K562 (cell line): ENCODE measurements at regions not wholly inside any gene's neighbourhood (a gene's known extent, or its start where the extent isn't known, plus 50 kb on each side); places are given as distances from the start of the nearest gene placed in this dataset.

Experiments
- ATF1 ChIP-seq, 2 experiments: fragments of 450-650 bp in 1 of 2; IDR thresholded peaks; 2 replicates each; pipeline ENCODE4 v1.6.1; 2016; ENCODE audit warnings: missing compliant biosample characterization in 1 of 2, missing genetic modification characterization in 1 of 2
- CBX2 ChIP-seq: fragments of 200-600 bp; sonication (generic); IDR thresholded peaks from one replicate; pipeline ENCODE4 v1.6.1; 2012; ENCODE audit warnings: mild to moderate bottlenecking, low read length, inconsistent platforms; ENCODE audit not compliant: insufficient read depth, poor library complexity, severe bottlenecking
- MCM2 ChIP-seq: fragments of 450-650 bp; IDR thresholded peaks from 2 replicates; pipeline ENCODE4 v1.6.1; 2017; ENCODE audit warnings: low read depth, mild to moderate bottlenecking
- MIER1 ChIP-seq: fragments of 450-650 bp; IDR thresholded peaks from 2 replicates; pipeline ENCODE4 v1.6.1; 2016; ENCODE audit warnings: antibody characterized with exemption, mild to moderate bottlenecking, low read depth
- NFATC3 ChIP-seq: fragments of 450-650 bp; IDR thresholded peaks from 2 replicates; pipeline ENCODE4 v1.6.1; 2017; ENCODE audit warnings: mild to moderate bottlenecking
- TEAD2 ChIP-seq: fragments of 450-650 bp; IDR thresholded peaks from 2 replicates; pipeline ENCODE4 v1.6.1; 2016; ENCODE audit warnings: missing genetic modification characterization, control low read depth, missing compliant biosample characterization
- TF ChIP-seq, protein P1 (sequence below), 3 experiments: IDR thresholded peaks in 2 of 3; conservative IDR thresholded peaks in 1 of 3; 2 replicates each; pipeline ENCODE4 v1.5.1; 2011 to 2012; ENCODE audit warnings: low read length in 3 of 3, mild to moderate bottlenecking in 3 of 3, control low read depth in 2 of 3, improper control_type of control experiment in 1 of 3, inconsistent platforms in 1 of 3, low read depth in 1 of 3, mixed read lengths in 1 of 3, moderate library complexity in 1 of 3; ENCODE audit not compliant: insufficient read depth in 2 of 3
- TF ChIP-seq, protein P2 (sequence below), 2 experiments: fragments of 450-650 bp; formaldehyde crosslinking in 1 of 2; IDR thresholded peaks; 2 replicates each; pipeline versions ENCODE4 v1.4.0 to v1.6.1; 2014 to 2020; ENCODE audit warnings: mild to moderate bottlenecking in 2 of 2, borderline replicate concordance in 1 of 2, low read depth in 1 of 2
- TF ChIP-seq, protein P3 (sequence below), 2 experiments: fragments of 450-650 bp; IDR thresholded peaks; 2 replicates each; pipeline ENCODE4 v1.6.1; 2016
- TF ChIP-seq, protein P4 (sequence below): fragments of 250-450 bp; sonication (Bioruptor Pico); IDR thresholded peaks from 2 replicates; pipeline ENCODE4 v1.6.1; 2021; ENCODE audit warnings: mild to moderate bottlenecking
- TF ChIP-seq, protein P5 (sequence below): IDR thresholded peaks from 3 replicates; pipeline ENCODE4 v1.6.1; 2011; ENCODE audit warnings: borderline replicate concordance, mild to moderate bottlenecking, moderate library complexity; ENCODE audit not compliant: insufficient read length; ENCODE audit errors: extremely low read depth
- TF ChIP-seq, protein P6 (sequence below): conservative IDR thresholded peaks from 2 replicates; pipeline ENCODE4 v1.6.1; 2011; ENCODE audit warnings: low read depth, mild to moderate bottlenecking, low read length; ENCODE audit not compliant: control insufficient read depth

DNA sequence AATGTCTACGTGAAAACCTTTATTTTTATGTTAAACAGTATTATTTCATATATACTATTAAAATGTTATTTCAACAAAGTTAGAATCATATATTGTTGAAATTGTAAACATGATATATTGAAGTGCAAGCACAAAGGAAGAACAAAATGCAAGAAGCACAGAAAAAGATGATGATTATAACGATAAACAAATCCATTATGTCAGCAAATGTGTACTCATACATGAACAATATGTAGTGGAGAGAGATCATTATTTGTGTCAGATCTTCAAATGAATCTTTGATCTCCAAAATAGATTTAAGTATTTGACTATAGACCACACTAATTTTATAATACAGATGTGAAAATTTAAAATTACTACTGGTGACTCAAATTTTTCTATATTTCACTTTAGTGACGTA lies 1104.4 kb upstream of the CRIM1 start:
- TF ChIP-seq, protein P1, sequence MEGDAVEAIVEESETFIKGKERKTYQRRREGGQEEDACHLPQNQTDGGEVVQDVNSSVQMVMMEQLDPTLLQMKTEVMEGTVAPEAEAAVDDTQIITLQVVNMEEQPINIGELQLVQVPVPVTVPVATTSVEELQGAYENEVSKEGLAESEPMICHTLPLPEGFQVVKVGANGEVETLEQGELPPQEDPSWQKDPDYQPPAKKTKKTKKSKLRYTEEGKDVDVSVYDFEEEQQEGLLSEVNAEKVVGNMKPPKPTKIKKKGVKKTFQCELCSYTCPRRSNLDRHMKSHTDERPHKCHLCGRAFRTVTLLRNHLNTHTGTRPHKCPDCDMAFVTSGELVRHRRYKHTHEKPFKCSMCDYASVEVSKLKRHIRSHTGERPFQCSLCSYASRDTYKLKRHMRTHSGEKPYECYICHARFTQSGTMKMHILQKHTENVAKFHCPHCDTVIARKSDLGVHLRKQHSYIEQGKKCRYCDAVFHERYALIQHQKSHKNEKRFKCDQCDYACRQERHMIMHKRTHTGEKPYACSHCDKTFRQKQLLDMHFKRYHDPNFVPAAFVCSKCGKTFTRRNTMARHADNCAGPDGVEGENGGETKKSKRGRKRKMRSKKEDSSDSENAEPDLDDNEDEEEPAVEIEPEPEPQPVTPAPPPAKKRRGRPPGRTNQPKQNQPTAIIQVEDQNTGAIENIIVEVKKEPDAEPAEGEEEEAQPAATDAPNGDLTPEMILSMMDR (IDR thresholded peaks at IDR 0.05 in 2 of 3, conservative IDR thresholded peaks at IDR 0.05 in 1 of 3; ENCODE audit: insufficient read depth in 2 of 3, low read depth in 1 of 3, low read length in 3 of 3): no peak
- TF ChIP-seq, protein P2, sequence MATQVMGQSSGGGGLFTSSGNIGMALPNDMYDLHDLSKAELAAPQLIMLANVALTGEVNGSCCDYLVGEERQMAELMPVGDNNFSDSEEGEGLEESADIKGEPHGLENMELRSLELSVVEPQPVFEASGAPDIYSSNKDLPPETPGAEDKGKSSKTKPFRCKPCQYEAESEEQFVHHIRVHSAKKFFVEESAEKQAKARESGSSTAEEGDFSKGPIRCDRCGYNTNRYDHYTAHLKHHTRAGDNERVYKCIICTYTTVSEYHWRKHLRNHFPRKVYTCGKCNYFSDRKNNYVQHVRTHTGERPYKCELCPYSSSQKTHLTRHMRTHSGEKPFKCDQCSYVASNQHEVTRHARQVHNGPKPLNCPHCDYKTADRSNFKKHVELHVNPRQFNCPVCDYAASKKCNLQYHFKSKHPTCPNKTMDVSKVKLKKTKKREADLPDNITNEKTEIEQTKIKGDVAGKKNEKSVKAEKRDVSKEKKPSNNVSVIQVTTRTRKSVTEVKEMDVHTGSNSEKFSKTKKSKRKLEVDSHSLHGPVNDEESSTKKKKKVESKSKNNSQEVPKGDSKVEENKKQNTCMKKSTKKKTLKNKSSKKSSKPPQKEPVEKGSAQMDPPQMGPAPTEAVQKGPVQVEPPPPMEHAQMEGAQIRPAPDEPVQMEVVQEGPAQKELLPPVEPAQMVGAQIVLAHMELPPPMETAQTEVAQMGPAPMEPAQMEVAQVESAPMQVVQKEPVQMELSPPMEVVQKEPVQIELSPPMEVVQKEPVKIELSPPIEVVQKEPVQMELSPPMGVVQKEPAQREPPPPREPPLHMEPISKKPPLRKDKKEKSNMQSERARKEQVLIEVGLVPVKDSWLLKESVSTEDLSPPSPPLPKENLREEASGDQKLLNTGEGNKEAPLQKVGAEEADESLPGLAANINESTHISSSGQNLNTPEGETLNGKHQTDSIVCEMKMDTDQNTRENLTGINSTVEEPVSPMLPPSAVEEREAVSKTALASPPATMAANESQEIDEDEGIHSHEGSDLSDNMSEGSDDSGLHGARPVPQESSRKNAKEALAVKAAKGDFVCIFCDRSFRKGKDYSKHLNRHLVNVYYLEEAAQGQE (IDR thresholded peaks at IDR 0.05; ENCODE audit: borderline replicate concordance): no peak
- TF ChIP-seq, protein P2 (CRISPR knock-in tag; IDR thresholded peaks at IDR 0.05; ENCODE audit: low read depth): no peak
- TF ChIP-seq, protein P3, sequence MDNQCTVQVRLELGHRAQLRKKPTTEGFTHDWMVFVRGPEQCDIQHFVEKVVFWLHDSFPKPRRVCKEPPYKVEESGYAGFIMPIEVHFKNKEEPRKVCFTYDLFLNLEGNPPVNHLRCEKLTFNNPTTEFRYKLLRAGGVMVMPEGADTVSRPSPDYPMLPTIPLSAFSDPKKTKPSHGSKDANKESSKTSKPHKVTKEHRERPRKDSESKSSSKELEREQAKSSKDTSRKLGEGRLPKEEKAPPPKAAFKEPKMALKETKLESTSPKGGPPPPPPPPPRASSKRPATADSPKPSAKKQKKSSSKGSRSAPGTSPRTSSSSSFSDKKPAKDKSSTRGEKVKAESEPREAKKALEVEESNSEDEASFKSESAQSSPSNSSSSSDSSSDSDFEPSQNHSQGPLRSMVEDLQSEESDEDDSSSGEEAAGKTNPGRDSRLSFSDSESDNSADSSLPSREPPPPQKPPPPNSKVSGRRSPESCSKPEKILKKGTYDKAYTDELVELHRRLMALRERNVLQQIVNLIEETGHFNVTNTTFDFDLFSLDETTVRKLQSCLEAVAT (IDR thresholded peaks at IDR 0.05): no peak
- TF ChIP-seq, protein P4, sequence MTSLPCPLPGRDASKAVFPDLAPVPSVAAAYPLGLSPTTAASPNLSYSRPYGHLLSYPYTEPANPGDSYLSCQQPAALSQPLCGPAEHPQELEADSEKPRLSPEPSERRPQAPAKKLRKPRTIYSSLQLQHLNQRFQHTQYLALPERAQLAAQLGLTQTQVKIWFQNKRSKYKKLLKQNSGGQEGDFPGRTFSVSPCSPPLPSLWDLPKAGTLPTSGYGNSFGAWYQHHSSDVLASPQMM (CRISPR knock-in tag): no peak
- TF ChIP-seq TEAD2 (tag): no peak
- TF ChIP-seq NFATC3: no peak
- TF ChIP-seq ATF1 (CRISPR knock-in tag; IDR thresholded peaks at IDR 0.05): no peak
- no peak for TF ChIP-seq ATF1 (tag; IDR thresholded peaks at IDR 0.05)
- TF ChIP-seq MCM2: no peak
- TF ChIP-seq, protein P5, sequence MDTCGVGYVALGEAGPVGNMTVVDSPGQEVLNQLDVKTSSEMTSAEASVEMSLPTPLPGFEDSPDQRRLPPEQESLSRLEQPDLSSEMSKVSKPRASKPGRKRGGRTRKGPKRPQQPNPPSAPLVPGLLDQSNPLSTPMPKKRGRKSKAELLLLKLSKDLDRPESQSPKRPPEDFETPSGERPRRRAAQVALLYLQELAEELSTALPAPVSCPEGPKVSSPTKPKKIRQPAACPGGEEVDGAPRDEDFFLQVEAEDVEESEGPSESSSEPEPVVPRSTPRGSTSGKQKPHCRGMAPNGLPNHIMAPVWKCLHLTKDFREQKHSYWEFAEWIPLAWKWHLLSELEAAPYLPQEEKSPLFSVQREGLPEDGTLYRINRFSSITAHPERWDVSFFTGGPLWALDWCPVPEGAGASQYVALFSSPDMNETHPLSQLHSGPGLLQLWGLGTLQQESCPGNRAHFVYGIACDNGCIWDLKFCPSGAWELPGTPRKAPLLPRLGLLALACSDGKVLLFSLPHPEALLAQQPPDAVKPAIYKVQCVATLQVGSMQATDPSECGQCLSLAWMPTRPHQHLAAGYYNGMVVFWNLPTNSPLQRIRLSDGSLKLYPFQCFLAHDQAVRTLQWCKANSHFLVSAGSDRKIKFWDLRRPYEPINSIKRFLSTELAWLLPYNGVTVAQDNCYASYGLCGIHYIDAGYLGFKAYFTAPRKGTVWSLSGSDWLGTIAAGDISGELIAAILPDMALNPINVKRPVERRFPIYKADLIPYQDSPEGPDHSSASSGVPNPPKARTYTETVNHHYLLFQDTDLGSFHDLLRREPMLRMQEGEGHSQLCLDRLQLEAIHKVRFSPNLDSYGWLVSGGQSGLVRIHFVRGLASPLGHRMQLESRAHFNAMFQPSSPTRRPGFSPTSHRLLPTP: no peak
- no peak for TF ChIP-seq CBX2
- TF ChIP-seq, protein P6, sequence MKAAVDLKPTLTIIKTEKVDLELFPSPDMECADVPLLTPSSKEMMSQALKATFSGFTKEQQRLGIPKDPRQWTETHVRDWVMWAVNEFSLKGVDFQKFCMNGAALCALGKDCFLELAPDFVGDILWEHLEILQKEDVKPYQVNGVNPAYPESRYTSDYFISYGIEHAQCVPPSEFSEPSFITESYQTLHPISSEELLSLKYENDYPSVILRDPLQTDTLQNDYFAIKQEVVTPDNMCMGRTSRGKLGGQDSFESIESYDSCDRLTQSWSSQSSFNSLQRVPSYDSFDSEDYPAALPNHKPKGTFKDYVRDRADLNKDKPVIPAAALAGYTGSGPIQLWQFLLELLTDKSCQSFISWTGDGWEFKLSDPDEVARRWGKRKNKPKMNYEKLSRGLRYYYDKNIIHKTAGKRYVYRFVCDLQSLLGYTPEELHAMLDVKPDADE: no peak
- TF ChIP-seq MIER1: no peak
